ENCODE measurements at regions not wholly inside any gene's neighbourhood (a gene's known extent, or its start where the extent isn't known, plus 50 kb on each side); places are given as distances from the start of the nearest gene placed in this dataset.

DNA sequence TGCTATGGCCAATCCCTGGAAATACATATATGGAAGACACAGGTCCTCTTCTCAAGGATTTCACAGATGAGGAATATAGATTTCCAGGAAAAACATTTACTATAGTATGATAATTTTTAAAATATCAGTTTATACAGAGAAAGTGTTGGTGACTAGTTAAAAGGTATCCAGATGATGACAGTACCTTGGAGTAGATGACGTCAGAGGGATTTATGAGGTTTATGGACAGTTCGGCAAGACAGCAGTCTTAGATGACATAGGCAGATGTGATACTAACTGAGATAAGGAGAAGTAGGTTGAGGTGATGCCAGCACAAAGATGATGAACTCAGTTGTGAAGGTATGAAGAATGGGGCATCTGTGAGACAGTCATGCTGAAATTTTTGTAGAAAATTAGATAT, 750.3 kb downstream of the PRELID2 start:
- TF ChIP-seq PPARA (CRISPR knock-in tag; IDR thresholded peaks at IDR 0.05; ENCODE audit: borderline replicate concordance) (no peak), ARNTL (CRISPR knock-in tag; IDR thresholded peaks at IDR 0.05; ENCODE audit: borderline replicate concordance, low read depth) (no peak), ZFP30 (CRISPR knock-in tag; IDR thresholded peaks at IDR 0.05) (no peak), PATZ1 (CRISPR knock-in tag; IDR thresholded peaks at IDR 0.05; ENCODE audit: borderline replicate concordance) (no peak), TSHZ2 (CRISPR knock-in tag; IDR thresholded peaks at IDR 0.05) (no peak), OSR1 (CRISPR knock-in tag; IDR thresholded peaks at IDR 0.05) (no peak), CSDC2 (CRISPR knock-in tag; IDR thresholded peaks at IDR 0.05) (no peak), TCF4 (CRISPR knock-in tag; IDR thresholded peaks at IDR 0.05; ENCODE audit: borderline replicate concordance) (no peak), BACH2 (CRISPR knock-in tag; IDR thresholded peaks at IDR 0.05; ENCODE audit: borderline replicate concordance) (no peak), ZNF70 (CRISPR knock-in tag; IDR thresholded peaks at IDR 0.05) (no peak), TOX (CRISPR knock-in tag; IDR thresholded peaks at IDR 0.05; ENCODE audit: borderline replicate concordance) (no peak)
- TF ChIP-seq, protein P1, sequence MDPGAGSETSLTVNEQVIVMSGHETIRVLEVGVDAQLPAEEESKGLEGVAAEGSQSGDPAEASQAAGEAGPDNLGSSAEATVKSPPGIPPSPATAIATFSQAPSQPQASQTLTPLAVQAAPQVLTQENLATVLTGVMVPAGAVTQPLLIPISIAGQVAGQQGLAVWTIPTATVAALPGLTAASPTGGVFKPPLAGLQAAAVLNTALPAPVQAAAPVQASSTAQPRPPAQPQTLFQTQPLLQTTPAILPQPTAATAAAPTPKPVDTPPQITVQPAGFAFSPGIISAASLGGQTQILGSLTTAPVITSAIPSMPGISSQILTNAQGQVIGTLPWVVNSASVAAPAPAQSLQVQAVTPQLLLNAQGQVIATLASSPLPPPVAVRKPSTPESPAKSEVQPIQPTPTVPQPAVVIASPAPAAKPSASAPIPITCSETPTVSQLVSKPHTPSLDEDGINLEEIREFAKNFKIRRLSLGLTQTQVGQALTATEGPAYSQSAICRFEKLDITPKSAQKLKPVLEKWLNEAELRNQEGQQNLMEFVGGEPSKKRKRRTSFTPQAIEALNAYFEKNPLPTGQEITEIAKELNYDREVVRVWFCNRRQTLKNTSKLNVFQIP (CRISPR knock-in tag; IDR thresholded peaks at IDR 0.05; ENCODE audit: borderline replicate concordance, low read depth): no peak
- TF ChIP-seq, protein P2, sequence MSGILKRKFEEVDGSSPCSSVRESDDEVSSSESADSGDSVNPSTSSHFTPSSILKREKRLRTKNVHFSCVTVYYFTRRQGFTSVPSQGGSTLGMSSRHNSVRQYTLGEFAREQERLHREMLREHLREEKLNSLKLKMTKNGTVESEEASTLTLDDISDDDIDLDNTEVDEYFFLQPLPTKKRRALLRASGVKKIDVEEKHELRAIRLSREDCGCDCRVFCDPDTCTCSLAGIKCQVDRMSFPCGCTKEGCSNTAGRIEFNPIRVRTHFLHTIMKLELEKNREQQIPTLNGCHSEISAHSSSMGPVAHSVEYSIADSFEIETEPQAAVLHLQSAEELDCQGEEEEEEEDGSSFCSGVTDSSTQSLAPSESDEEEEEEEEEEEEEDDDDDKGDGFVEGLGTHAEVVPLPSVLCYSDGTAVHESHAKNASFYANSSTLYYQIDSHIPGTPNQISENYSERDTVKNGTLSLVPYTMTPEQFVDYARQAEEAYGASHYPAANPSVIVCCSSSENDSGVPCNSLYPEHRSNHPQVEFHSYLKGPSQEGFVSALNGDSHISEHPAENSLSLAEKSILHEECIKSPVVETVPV (CRISPR knock-in tag; IDR thresholded peaks at IDR 0.05): no peak
